Stomach (tissue), 4 donors: ENCODE measurements at regions not wholly inside any gene's neighbourhood (a gene's known extent, or its start where the extent isn't known, plus 50 kb on each side); places are given as distances from the start of the nearest gene placed in this dataset.
"Not testable (repeated sequence)": the region's sequence is repeated elsewhere in the genome, so short reads cannot be mapped to it uniquely, and the experiment has no call there.

Experiments used
- CTCF ChIP-seq, 7 experiments: fragments of 450-650 bp in 4 of 7; fragments of 200-600 bp in 3 of 7; sonication (generic) in 3 of 7; IDR thresholded peaks; one replicate each; pipeline ENCODE4 v1.5.1; 2016 to 2019; ENCODE audit warnings: antibody characterized with exemption in 7 of 7, control low read depth in 2 of 7, mild to moderate bottlenecking in 1 of 7
- POLR2AphosphoS5 ChIP-seq, 3 donors: sonication (generic); formaldehyde crosslinking; IDR thresholded peaks; one replicate each; pipeline ENCODE4 v1.6.1; 2016; ENCODE audit warnings: antibody characterized with exemption in 3 of 3

DNA sequence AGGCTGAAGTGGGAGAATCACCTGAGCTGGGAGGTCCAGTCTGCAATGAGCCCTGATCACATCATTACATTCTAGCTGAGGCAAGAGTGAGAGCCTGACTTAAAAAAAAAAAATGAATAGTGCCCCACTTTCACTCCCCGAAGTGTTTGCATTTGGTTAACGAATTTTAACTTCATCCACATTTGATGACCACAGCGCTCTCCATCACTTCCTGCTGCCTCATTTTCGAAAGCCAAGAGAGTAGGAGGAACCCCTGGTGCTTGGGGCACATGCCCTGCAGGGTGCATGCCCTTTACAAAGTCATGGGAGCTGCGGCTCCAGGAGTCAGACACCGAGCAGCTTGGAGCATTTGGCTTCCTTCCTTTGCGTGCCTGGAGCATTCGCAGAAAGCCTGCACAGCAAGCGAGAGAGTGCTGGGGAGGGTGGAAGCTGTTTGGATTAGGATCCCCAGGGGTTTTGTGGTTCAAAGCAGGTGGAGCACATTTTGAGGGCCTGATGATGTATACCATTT, 119.1 kb upstream of the METTL14 start:
- TF ChIP-seq POLR2AphosphoS5, CTCF (IDR thresholded peaks at IDR 0.05): not testable (repeated sequence)
